ENCODE measurements at regions not wholly inside any gene's neighbourhood (a gene's known extent, or its start where the extent isn't known, plus 50 kb on each side); places are given as distances from the start of the nearest gene placed in this dataset.
A peak's percentile ranks its signal among the peaks of the same experiment; 100 is the strongest.

GRCh38 chr3:86182606-86183005 is 808.3 kb downstream of the VGLL3 start (continued):
- TF ChIP-seq IKZF2 (IDR thresholded peaks at IDR 0.05): no peak
- no peak for TF ChIP-seq ZNF384 (IDR thresholded peaks at IDR 0.05; ENCODE audit: borderline replicate concordance, low read depth, low read length)
- TF ChIP-seq KAT2A (conservative IDR thresholded peaks at IDR 0.05; ENCODE audit: control insufficient read depth, low read depth, low read length): no peak

GRCh38 chr3:86180696-86181095 is 810.3 kb downstream of the VGLL3 start:
- no peaks in the 10 kb centered on the region for H3K27me3 ChIP-seq (replicated peaks in 1 of 2; ENCODE audit: control insufficient read depth in 2 of 2, insufficient read depth in 2 of 2, low read length in 1 of 2)

More at GRCh38 chr3:86180696-86181095, 810.3 kb downstream of the VGLL3 start:
- in situ Hi-C loops (cut with MboI): no loop called here
- H3K4me3 ChIP-seq: no peak overlapping the region
- H3K36me3 ChIP-seq (ENCODE audit: control insufficient read depth in 2 of 2, insufficient read depth in 2 of 2, low read length in 1 of 2): no peaks in the 10 kb centered on the region
- no peaks in the 10 kb centered on the region for H3K4me1 ChIP-seq (ENCODE audit: control insufficient read depth, insufficient read depth, low read length)
- CTCF ChIA-PET: no interaction called here
- H3K9me3 ChIP-seq (replicated peaks; ENCODE audit: control insufficient read depth, insufficient read depth, low read length): no peaks in the 10 kb centered on the region
- 8% methylated on average over 2 of the region's 2 CpGs for WGBS (ENCODE audit: insufficient coverage, insufficient replicate concordance, low lambda C conversion rate, missing lambda C conversion rate)
- no peak for TF ChIP-seq SREBF1 (IDR thresholded peaks at IDR 0.05; ENCODE audit: low read length)
- TF ChIP-seq SMC3 (IDR thresholded peaks at IDR 0.05; ENCODE audit: borderline replicate concordance, low read length): 0 out of 2 replicates have a peak, but pooled peaks have one; percentile 21
- TF ChIP-seq RAD21 (IDR thresholded peaks at IDR 0.05; ENCODE audit: insufficient read depth, low read depth, low read length): peak; percentile 30; the same call in 1 of the 2 replicates
- TF ChIP-seq, protein P1, sequence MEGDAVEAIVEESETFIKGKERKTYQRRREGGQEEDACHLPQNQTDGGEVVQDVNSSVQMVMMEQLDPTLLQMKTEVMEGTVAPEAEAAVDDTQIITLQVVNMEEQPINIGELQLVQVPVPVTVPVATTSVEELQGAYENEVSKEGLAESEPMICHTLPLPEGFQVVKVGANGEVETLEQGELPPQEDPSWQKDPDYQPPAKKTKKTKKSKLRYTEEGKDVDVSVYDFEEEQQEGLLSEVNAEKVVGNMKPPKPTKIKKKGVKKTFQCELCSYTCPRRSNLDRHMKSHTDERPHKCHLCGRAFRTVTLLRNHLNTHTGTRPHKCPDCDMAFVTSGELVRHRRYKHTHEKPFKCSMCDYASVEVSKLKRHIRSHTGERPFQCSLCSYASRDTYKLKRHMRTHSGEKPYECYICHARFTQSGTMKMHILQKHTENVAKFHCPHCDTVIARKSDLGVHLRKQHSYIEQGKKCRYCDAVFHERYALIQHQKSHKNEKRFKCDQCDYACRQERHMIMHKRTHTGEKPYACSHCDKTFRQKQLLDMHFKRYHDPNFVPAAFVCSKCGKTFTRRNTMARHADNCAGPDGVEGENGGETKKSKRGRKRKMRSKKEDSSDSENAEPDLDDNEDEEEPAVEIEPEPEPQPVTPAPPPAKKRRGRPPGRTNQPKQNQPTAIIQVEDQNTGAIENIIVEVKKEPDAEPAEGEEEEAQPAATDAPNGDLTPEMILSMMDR (IDR thresholded peaks at IDR 0.05 in 2 of 3, conservative IDR thresholded peaks at IDR 0.05 in 1 of 3; ENCODE audit: control insufficient read depth in 2 of 3, extremely low read depth in 1 of 3, insufficient read depth in 1 of 3, low read depth in 3 of 3, low read length in 3 of 3): peak in 2 of 3 experiments; percentile 23 to 36; a peak in 3 of 6 replicates
- no peak for TF ChIP-seq SIN3A (IDR thresholded peaks at IDR 0.05; ENCODE audit: low read depth, low read length)
- no peak overlapping the region for H3K4me2 ChIP-seq (ENCODE audit: control insufficient read depth, insufficient read depth)
- H4K20me1 ChIP-seq (ENCODE audit: control insufficient read depth, insufficient read depth): no peaks in the 10 kb centered on the region
- no peak overlapping the region for H3K9ac ChIP-seq (ENCODE audit: control insufficient read depth, insufficient read depth, low read length)
- no peak for FAIRE-seq
- no peak overlapping the region for H2AFZ ChIP-seq (ENCODE audit: control insufficient read depth, low read depth, low read length)
- ATAC-seq: peak; percentile 49; the same call in 2 of the 3 replicates
- DNase-seq (ENCODE audit: low read depth, low spot score): no peak
- SMC1A ChIA-PET (ENCODE audit: uncharacterized antibody, unreplicated experiment): no interaction called here
- BruUV-seq (replicated peaks): no TSS peak
- no peak overlapping the region for H3K27ac ChIP-seq (ENCODE audit: control insufficient read depth, insufficient read depth)
- intact Hi-C loops (cut with micrococcal nuclease; ENCODE audit: unreplicated experiment): no loop called here
- POLR2A ChIA-PET: no interaction called here
- H3K79me2 ChIP-seq (ENCODE audit: control insufficient read depth, insufficient read depth, low read length): no peaks in the 10 kb centered on the region
- RAD21 ChIA-PET (ENCODE audit: unreplicated experiment): no interaction called here
